Loucy (cell line): ENCODE measurements at regions not wholly inside any gene's neighbourhood (a gene's known extent, or its start where the extent isn't known, plus 50 kb on each side); places are given as distances from the start of the nearest gene placed in this dataset.

Experiments used
- H2AFZ ChIP-seq: fragments of 200-600 bp; sonication (generic); 2 replicates; pipeline ENCODE4 v1.6.0; 2016; ENCODE audit warnings: antibody characterized with exemption, mild to moderate bottlenecking, low read length, moderate library complexity
- H3F3A ChIP-seq: fragments of 200-600 bp; 2 replicates; pipeline ENCODE4 v1.6.0; 2016; ENCODE audit warnings: antibody characterized with exemption, low read depth, mild to moderate bottlenecking
- H3K27me3 ChIP-seq: fragments of 200-600 bp; sonication (generic); 2 replicates; pipeline ENCODE4 v1.6.1; 2014; ENCODE audit warnings: low read length, mild to moderate bottlenecking; ENCODE audit not compliant: insufficient read depth, poor library complexity, severe bottlenecking
- H3K36me3 ChIP-seq: fragments of 200-600 bp; sonication (generic); 2 replicates; pipeline ENCODE4 v1.6.1; 2016; ENCODE audit warnings: low read length; ENCODE audit not compliant: insufficient read depth
- H3K4me1 ChIP-seq: fragments of 200-600 bp; sonication (generic); 2 replicates; pipeline ENCODE4 v1.5.1; 2014; ENCODE audit warnings: low read length, mild to moderate bottlenecking; ENCODE audit not compliant: insufficient read depth, poor library complexity, severe bottlenecking
- H3K4me2 ChIP-seq: fragments of 200-600 bp; sonication (generic); 2 replicates; pipeline ENCODE4 v1.6.0; 2014; ENCODE audit warnings: antibody characterized with exemption, low read length, low read depth, mild to moderate bottlenecking; ENCODE audit not compliant: poor library complexity, severe bottlenecking
- H3K4me3 ChIP-seq: fragments of 200-600 bp; sonication (generic); 2 replicates; pipeline ENCODE4 v1.5.1; 2014; ENCODE audit warnings: low read length, mild to moderate bottlenecking, mixed read lengths; ENCODE audit not compliant: poor library complexity, severe bottlenecking
- H3K79me2 ChIP-seq: fragments of 200-600 bp; sonication (generic); 2 replicates; pipeline ENCODE4 v1.6.1; 2014; ENCODE audit warnings: low read length; ENCODE audit not compliant: insufficient read depth
- H3K9ac ChIP-seq: fragments of 200-600 bp; sonication (generic); 2 replicates; pipeline ENCODE4 v1.6.0; 2014; ENCODE audit warnings: mild to moderate bottlenecking, low read depth, low read length, moderate library complexity; ENCODE audit not compliant: poor library complexity, severe bottlenecking
- H3K9me2 ChIP-seq: fragments of 200-600 bp; sonication (generic); replicated peaks from 2 replicates; pipeline ENCODE4 v1.6.1; 2016; ENCODE audit warnings: low read depth, low read length, mixed read lengths
- H3K9me3 ChIP-seq: fragments of 200-600 bp; sonication (generic); 2 replicates; pipeline ENCODE4 v1.6.1; 2014; ENCODE audit warnings: mild to moderate bottlenecking, antibody characterized with exemption, low read length, low read depth; ENCODE audit not compliant: insufficient read depth
- H4K20me1 ChIP-seq: fragments of 200-600 bp; sonication (generic); 2 replicates; pipeline ENCODE4 v1.6.0; 2014; ENCODE audit warnings: antibody characterized with exemption, low read length, mild to moderate bottlenecking; ENCODE audit not compliant: insufficient read depth, poor library complexity, severe bottlenecking
- CTCF ChIP-seq: fragments of 200-600 bp; sonication (generic); conservative IDR thresholded peaks from 2 replicates; pipeline ENCODE4 v1.5.1; 2014; ENCODE audit warnings: mild to moderate bottlenecking, antibody characterized with exemption, low read length
- EZH2phosphoT487 ChIP-seq: fragments of 200-600 bp; IDR thresholded peaks from 2 replicates; pipeline ENCODE4 v1.6.1; 2018; ENCODE audit warnings: antibody characterized with exemption, mild to moderate bottlenecking, moderate library complexity, borderline replicate concordance

- Histone ChIP-seq H3K9me3 (no peaks in the 10 kb centered on the region), H3K4me2 (no peak overlapping the region), H4K20me1 (no peaks in the 10 kb centered on the region), H3K4me3 (no peak overlapping the region), H3K27me3 (no peaks in the 10 kb centered on the region), H3F3A (no peaks in the 10 kb centered on the region), H3K4me1 (no peaks in the 10 kb centered on the region), H2AFZ (no peak overlapping the region), H3K79me2 (no peaks in the 10 kb centered on the region), H3K9me2 (no peaks in the 10 kb centered on the region), H3K36me3 (no peaks in the 10 kb centered on the region), H3K9ac (no peak overlapping the region)
- TF ChIP-seq EZH2phosphoT487 (no peak), CTCF (no peak)
These were observed 457.6 kb downstream of the TFAP2A start for GRCh38 chr6:9957215-9957759.

DNA sequence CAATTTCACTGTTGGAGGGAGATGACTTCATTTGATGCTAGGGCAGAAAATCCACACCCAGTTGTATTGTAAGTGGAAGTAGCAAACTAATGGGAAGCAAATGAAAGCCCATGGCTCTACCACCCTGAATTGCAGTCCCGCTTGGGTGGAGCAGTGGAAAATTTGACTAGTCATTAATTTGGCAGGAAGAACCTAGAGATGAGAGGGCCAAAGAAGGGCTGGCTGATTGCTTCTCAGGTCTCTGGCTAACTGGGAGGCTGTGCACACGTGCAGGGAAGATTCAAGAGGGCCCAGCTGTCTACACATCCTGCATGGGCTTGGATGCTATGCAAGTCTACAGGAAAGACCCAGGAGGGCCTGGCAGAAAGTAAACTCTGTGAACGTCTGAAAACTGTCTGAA is 466.2 kb downstream of the TFAP2A start:
- Histone ChIP-seq H3K4me3 (no peak overlapping the region), H3K79me2 (no peaks in the 10 kb centered on the region), H3K27me3 (no peaks in the 10 kb centered on the region), H3K9me3 (no peaks in the 10 kb centered on the region), H3K9me2 (no peaks in the 10 kb centered on the region), H3K36me3 (no peaks in the 10 kb centered on the region), H3K4me2 (no peak overlapping the region), H3K4me1 (no peaks in the 10 kb centered on the region), H3K9ac (no peak overlapping the region), H4K20me1 (no peaks in the 10 kb centered on the region), H2AFZ (no peak overlapping the region), H3F3A (no peaks in the 10 kb centered on the region)
- no peak for TF ChIP-seq EZH2phosphoT487
- TF ChIP-seq CTCF: no peak

DNA sequence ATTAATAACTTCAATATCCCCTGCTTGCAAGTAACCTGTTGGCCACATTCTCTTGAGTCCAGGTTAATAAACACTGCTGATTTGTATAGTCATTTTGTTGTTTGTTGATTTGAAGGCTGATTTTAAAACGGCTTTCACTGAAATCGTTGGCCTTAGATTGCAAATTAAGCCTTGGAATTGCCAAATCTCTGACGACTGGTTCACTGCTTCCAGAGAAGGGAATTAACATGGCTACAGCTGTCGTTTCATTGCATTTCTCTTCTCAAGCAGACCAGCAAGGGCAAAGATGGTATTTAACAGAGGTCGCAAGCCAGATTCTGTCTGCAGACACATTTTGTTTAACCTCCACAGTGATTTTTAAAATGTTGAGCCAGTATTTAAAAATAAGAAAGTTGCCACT is 470.9 kb downstream of the TFAP2A start:
- Histone ChIP-seq H3K4me3 (no peak overlapping the region), H3K9me3 (no peaks in the 10 kb centered on the region), H3K9ac (no peak overlapping the region), H4K20me1 (no peaks in the 10 kb centered on the region), H3K4me2 (no peak overlapping the region), H3F3A (no peaks in the 10 kb centered on the region), H2AFZ (no peak overlapping the region), H3K4me1 (no peaks in the 10 kb centered on the region), H3K36me3 (no peaks in the 10 kb centered on the region), H3K79me2 (no peaks in the 10 kb centered on the region), H3K27me3 (no peaks in the 10 kb centered on the region), H3K9me2 (no peaks in the 10 kb centered on the region)
- TF ChIP-seq EZH2phosphoT487: no peak
- no peak for TF ChIP-seq CTCF
